H1 (cell line): ENCODE measurements at regions not wholly inside any gene's neighbourhood (a gene's known extent, or its start where the extent isn't known, plus 50 kb on each side); places are given as distances from the start of the nearest gene placed in this dataset.

Experiments used
- GTF2F1 ChIP-seq: IDR thresholded peaks from 2 replicates; pipeline ENCODE4 v1.6.1; 2012; ENCODE audit warnings: low read depth, low read length, improper control_type of control experiment, borderline replicate concordance
- KDM1A ChIP-seq: fragments of 200-600, 300-600 bp; sonication (generic); IDR thresholded peaks from 2 replicates; pipeline ENCODE4 v1.7.1; 2016; ENCODE audit warnings: mild to moderate bottlenecking, low read length, borderline replicate concordance
- YY1 ChIP-seq: IDR thresholded peaks from 2 replicates; pipeline ENCODE4 v1.6.1; 2011; ENCODE audit warnings: low read depth, mild to moderate bottlenecking, low read length

DNA sequence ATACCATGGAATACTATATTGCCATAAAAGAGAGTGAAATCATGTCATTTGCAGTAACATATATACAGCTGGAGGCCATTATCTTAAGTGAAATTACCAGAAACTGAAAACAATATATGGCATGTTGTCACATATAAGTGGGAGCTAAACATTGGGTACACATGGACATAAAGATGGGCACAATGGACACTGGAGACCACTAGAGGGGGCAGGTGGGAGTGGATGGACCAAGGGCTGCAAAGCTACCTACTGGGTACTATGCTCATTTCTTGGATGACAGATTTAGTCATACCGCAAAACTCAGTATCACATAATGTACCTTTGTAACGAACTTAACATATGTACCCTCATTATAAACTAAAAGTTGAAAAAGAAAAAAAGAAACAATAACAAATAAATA lies 1167.6 kb downstream of the NXPH1 start (continued):
- TF ChIP-seq GTF2F1 (no peak), YY1 (no peak), KDM1A (no peak)
